IMR-90 (cell line): ENCODE measurements at regions not wholly inside any gene's neighbourhood (a gene's known extent, or its start where the extent isn't known, plus 50 kb on each side); places are given as distances from the start of the nearest gene placed in this dataset.

Source experiments
- ATAC-seq: fragments of 200-7000 bp; cut with Tn5 transposase; 2 replicates; pipeline ENCODE4 v1.9.1; 2020; ENCODE audit warnings: low read depth, mild to moderate bottlenecking, moderate library complexity
- BruUV-seq: library from RNA; stranded (reverse); fragments of 400-500 nt; replicated peaks from 2 replicates; lab custom pipeline; 2021; lab: Mats Ljungman, UMichigan
- CTCF ChIA-PET: fragments of 300-600 bp; formaldehyde crosslinking; extraction: SDS; loops from one replicate; lab custom pipeline; 2021; ENCODE audit warnings: antibody characterized with exemption; lab: Yijun Ruan, JAX
- POLR2A ChIA-PET: fragments of 300-600 bp; sonication (Branson Sonifier 250); formaldehyde crosslinking; loops from one replicate; lab custom pipeline; 2022; ENCODE audit warnings: antibody characterized with exemption; ENCODE audit not compliant: unreplicated experiment; lab: Charles Lee
- DNase-seq: peaks from one replicate; pipeline ENCODE4 v3.0.0; 2013
- H2AFZ ChIP-seq: replicated peaks from 2 replicates; pipeline ENCODE3; 2013; ENCODE audit warnings: low read length, mild to moderate bottlenecking; ENCODE audit not compliant: poor library complexity
- H2AK5ac ChIP-seq: 2 replicates; pipeline ENCODE4 v1.6.1; 2013; ENCODE audit warnings: low read depth, low read length, inconsistent platforms
- H2AK9ac ChIP-seq: replicated peaks from 2 replicates; pipeline ENCODE3; 2013; ENCODE audit warnings: mild to moderate bottlenecking, low read depth, low read length, moderate library complexity; ENCODE audit not compliant: poor library complexity
- H2BK120ac ChIP-seq: 2 replicates; pipeline ENCODE4 v1.6.1; 2013; ENCODE audit warnings: low read depth, low read length, inconsistent platforms
- H2BK15ac ChIP-seq: 3 replicates; pipeline ENCODE4 v1.6.1; 2013; ENCODE audit warnings: low read depth, low read length, inconsistent platforms
- H2BK20ac ChIP-seq: 2 replicates; pipeline ENCODE4 v1.6.1; 2013; ENCODE audit warnings: low read depth, mild to moderate bottlenecking, inconsistent platforms, low read length, moderate library complexity
- H2BK5ac ChIP-seq: 2 replicates; pipeline ENCODE4 v1.6.1; 2013; ENCODE audit warnings: mild to moderate bottlenecking, low read depth, low read length, inconsistent platforms; ENCODE audit not compliant: poor library complexity, severe bottlenecking
- H3K14ac ChIP-seq: replicated peaks from 2 replicates; pipeline ENCODE4 v1.6.1; 2013; ENCODE audit warnings: low read depth, low read length, inconsistent platforms
- H3K18ac ChIP-seq: 2 replicates; pipeline ENCODE4 v1.6.1; 2013; ENCODE audit warnings: low read depth, low read length, control low read depth
- H3K23ac ChIP-seq: 2 replicates; pipeline ENCODE4 v1.6.1; 2013; ENCODE audit warnings: low read depth, low read length, inconsistent platforms
- H3K27ac ChIP-seq: 2 replicates; pipeline ENCODE4 v1.5.1; 2013; ENCODE audit warnings: mild to moderate bottlenecking, control low read depth, low read length; ENCODE audit not compliant: insufficient read depth
- H3K27me3 ChIP-seq: 2 replicates; pipeline ENCODE4 v1.6.1; 2013; ENCODE audit warnings: low read length; ENCODE audit not compliant: control insufficient read depth, insufficient read depth
- H3K36me3 ChIP-seq: 2 replicates; pipeline ENCODE4 v1.6.1; 2013; ENCODE audit warnings: low read length, mixed read lengths; ENCODE audit not compliant: control insufficient read depth, insufficient read depth
- H3K4ac ChIP-seq: 2 replicates; pipeline ENCODE4 v1.6.1; 2013; ENCODE audit warnings: low read depth, low read length, inconsistent platforms
- H3K4me1 ChIP-seq: 2 replicates; pipeline ENCODE4 v1.6.1; 2013; ENCODE audit warnings: low read length, mixed read lengths; ENCODE audit not compliant: control insufficient read depth, insufficient read depth
- H3K4me2 ChIP-seq: 2 replicates; pipeline ENCODE4 v1.6.1; 2013; ENCODE audit warnings: low read depth, mild to moderate bottlenecking, control low read depth, low read length, moderate library complexity
- H3K4me3 ChIP-seq: 2 replicates; pipeline ENCODE4 v1.5.1; 2013; ENCODE audit warnings: low read depth, mild to moderate bottlenecking, control low read depth, low read length, moderate library complexity; ENCODE audit not compliant: insufficient read depth
- H3K56ac ChIP-seq: 2 replicates; pipeline ENCODE4 v1.6.1; 2013; ENCODE audit warnings: low read length, inconsistent platforms; ENCODE audit not compliant: insufficient read depth; ENCODE audit errors: extremely low read depth
- H3K79me1 ChIP-seq, 2 experiments: 2 replicates each; pipeline ENCODE4 v1.6.1; 2013; ENCODE audit warnings: low read length in 2 of 2, inconsistent platforms in 1 of 2, low read depth in 1 of 2
- H3K9ac ChIP-seq: 2 replicates; pipeline ENCODE4 v1.6.1; 2013; ENCODE audit warnings: low read depth, low read length, control low read depth
- H3K9me1 ChIP-seq: 2 replicates; pipeline ENCODE4 v1.6.1; 2013; ENCODE audit warnings: low read length, inconsistent platforms; ENCODE audit not compliant: insufficient read depth
- H3K9me3 ChIP-seq: 2 replicates; pipeline ENCODE4 v1.6.1; 2013; ENCODE audit warnings: low read length; ENCODE audit not compliant: control insufficient read depth, insufficient read depth
- H4K20me1 ChIP-seq: 2 replicates; pipeline ENCODE4 v1.6.1; 2013; ENCODE audit warnings: low read length, inconsistent platforms; ENCODE audit not compliant: insufficient read depth
- H4K5ac ChIP-seq: 2 replicates; pipeline ENCODE4 v1.6.1; 2013; ENCODE audit warnings: mild to moderate bottlenecking, low read depth, low read length, control low read depth
- H4K8ac ChIP-seq, 2 experiments: 2 replicates each; pipeline ENCODE4 v1.6.1; 2013; ENCODE audit warnings: low read depth in 2 of 2, low read length in 2 of 2, control low read depth in 1 of 2, inconsistent platforms in 1 of 2
- H4K91ac ChIP-seq: 2 replicates; pipeline ENCODE4 v1.6.1; 2013; ENCODE audit warnings: low read depth, low read length, inconsistent platforms; ENCODE audit not compliant: insufficient read depth
- CEBPB ChIP-seq: IDR thresholded peaks from 2 replicates; pipeline ENCODE4 v1.6.1; 2012; ENCODE audit warnings: low read depth, low read length, improper control_type of control experiment
- CHD1 ChIP-seq: IDR thresholded peaks from 2 replicates; pipeline ENCODE4 v1.6.1; 2012; ENCODE audit warnings: low read depth, low read length, improper control_type of control experiment
- FOS ChIP-seq: fragments of 150-350 bp; IDR thresholded peaks from 2 replicates; pipeline ENCODE4 v1.6.1; 2016; ENCODE audit warnings: low read depth, low read length
- MAFK ChIP-seq: IDR thresholded peaks from 2 replicates; pipeline ENCODE4 v1.6.1; 2012; ENCODE audit warnings: low read depth, low read length, improper control_type of control experiment
- MAZ ChIP-seq: IDR thresholded peaks from 2 replicates; pipeline ENCODE4 v1.6.1; 2012; ENCODE audit warnings: low read depth, mild to moderate bottlenecking, low read length, improper control_type of control experiment, moderate library complexity, borderline replicate concordance
- MXI1 ChIP-seq: IDR thresholded peaks from 2 replicates; pipeline ENCODE4 v1.6.1; 2012; ENCODE audit warnings: low read depth, mild to moderate bottlenecking, low read length, moderate library complexity, borderline replicate concordance
- NFE2L2 ChIP-seq: fragments of 150-350 bp; IDR thresholded peaks from 2 replicates; pipeline ENCODE4 v1.6.1; 2016; ENCODE audit warnings: low read depth, mild to moderate bottlenecking, low read length
- POLR2A ChIP-seq: IDR thresholded peaks from 2 replicates; pipeline ENCODE4 v1.6.1; 2012; ENCODE audit warnings: mild to moderate bottlenecking, low read depth, low read length
- RAD21 ChIP-seq: IDR thresholded peaks from 2 replicates; pipeline ENCODE4 v1.6.1; 2012; ENCODE audit warnings: low read length, improper control_type of control experiment
- RCOR1 ChIP-seq: IDR thresholded peaks from 2 replicates; pipeline ENCODE4 v1.6.1; 2012; ENCODE audit warnings: mild to moderate bottlenecking, low read length, improper control_type of control experiment; ENCODE audit not compliant: insufficient replicate concordance
- RFX5 ChIP-seq: IDR thresholded peaks from 2 replicates; pipeline ENCODE4 v1.8.0; 2012; ENCODE audit warnings: low read depth, mild to moderate bottlenecking, low read length, moderate library complexity
- SMC3 ChIP-seq: fragments of 150-350 bp; IDR thresholded peaks from 2 replicates; pipeline ENCODE4 v1.6.1; 2016; ENCODE audit warnings: low read depth, mild to moderate bottlenecking, antibody characterized with exemption, low read length, moderate library complexity
- WGBS, 2 experiments: methylation state at CpG; one replicate each; pipeline versions ENCODE4 v1.1.5 to v1.1.7; 2013; ENCODE audit warnings: missing lambda C conversion rate in 2 of 2; ENCODE audit not compliant: insufficient read length in 1 of 2; ENCODE audit errors: extremely low coverage in 2 of 2; 5-methylcytosine and 5-hydroxymethylcytosine counted together
- dilution Hi-C: fragments of 300-500 bp; cut with HindIII; formaldehyde crosslinking; loops from one replicate; pipeline ENCODE4 v1.14.3; 2018; ENCODE audit warnings: low sequenced_read_pairs; ENCODE audit not compliant: unreplicated experiment
- in situ Hi-C: fragments of 300-500 bp; cut with MboI; formaldehyde crosslinking; loops from 3 replicates; pipeline ENCODE4 v1.14.3; 2019; ENCODE audit warnings: low sequenced_read_pairs, inconsistent platforms, mixed read lengths
- intact Hi-C: fragments of 100-400 bp; cut with micrococcal nuclease; formaldehyde crosslinking; loops from 2 replicates; pipeline ENCODE4 v1.10.0; 2022
- TF ChIP-seq, protein P1 (sequence below): fragments of 150-350 bp; IDR thresholded peaks from 2 replicates; pipeline ENCODE4 v1.6.1; 2017; ENCODE audit warnings: mild to moderate bottlenecking, antibody characterized with exemption, low read length, low read depth
- TF ChIP-seq, protein P2 (sequence below): fragments of 150-350 bp; IDR thresholded peaks from 2 replicates; pipeline ENCODE4 v1.6.1; 2016; ENCODE audit warnings: low read depth, mild to moderate bottlenecking, low read length, moderate library complexity, borderline replicate concordance
- TF ChIP-seq, protein P3 (sequence below): conservative IDR thresholded peaks from 2 replicates; pipeline ENCODE4 v1.5.1; 2012; ENCODE audit warnings: mild to moderate bottlenecking, low read depth, low read length, improper control_type of control experiment

DNA sequence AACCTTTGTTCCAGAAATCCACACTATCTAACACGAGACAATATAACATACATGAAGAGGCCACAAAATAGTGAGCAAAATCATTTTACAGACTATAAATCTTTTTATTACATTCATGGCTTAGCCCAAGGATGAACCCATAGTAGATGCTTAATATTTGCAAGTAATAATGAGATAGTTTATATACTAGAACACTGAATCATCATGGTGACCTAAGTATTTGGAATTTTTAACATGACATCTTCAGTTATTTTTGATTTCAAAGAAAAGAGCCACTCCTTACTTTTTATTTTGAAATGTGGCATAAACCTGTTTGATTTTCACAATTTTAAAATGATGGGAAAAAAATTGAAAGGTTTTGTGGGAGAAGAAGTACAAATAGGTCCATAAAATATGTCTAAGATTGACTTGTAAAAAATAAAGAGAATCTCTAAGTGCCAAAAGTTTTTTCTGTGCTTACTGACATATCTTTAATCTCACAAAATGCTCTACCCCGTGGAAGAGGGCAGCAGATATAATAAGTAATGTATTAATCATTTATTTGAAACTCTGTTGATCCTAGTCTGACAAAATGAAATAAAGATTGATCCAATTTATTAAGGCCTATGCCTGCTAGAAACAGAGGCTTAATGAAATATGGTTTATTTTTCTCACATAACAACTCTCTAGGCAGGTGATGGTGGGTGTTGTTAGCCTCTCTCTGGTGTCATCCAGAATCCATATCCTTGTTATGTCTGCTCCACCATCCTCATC is 224.5 kb upstream of the CENPE start:
- no peak overlapping the region for H3K4ac ChIP-seq
- no peak overlapping the region for H2BK20ac ChIP-seq
- H3K27me3 ChIP-seq = no peaks in the 10 kb centered on the region
- no peaks in the 10 kb centered on the region for H3K36me3 ChIP-seq
- ATAC-seq (no peak), DNase-seq (no peak)
- intact Hi-C loops (no loop called here), in situ Hi-C loops (no loop called here), dilution Hi-C loops (no loop called here)
- H2BK5ac ChIP-seq = no peak overlapping the region
- H4K91ac ChIP-seq = no peak overlapping the region
- peaks cover 7% of the 10 kb centered on the region for H3K9me3 ChIP-seq
- POLR2A ChIA-PET = no interaction called here
- H3K9me1 ChIP-seq = no peaks in the 10 kb centered on the region
- CTCF ChIA-PET = no interaction called here
- no CpG with 5 or more reads among the region's 2 CpGs for WGBS, 2 experiments
- H3K23ac ChIP-seq = no peak overlapping the region
- H2BK15ac ChIP-seq = no peak overlapping the region
- H3K4me3 ChIP-seq = no peak overlapping the region
- H3K14ac ChIP-seq = no peak overlapping the region
- no peaks in the 10 kb centered on the region for H3K79me1 ChIP-seq
- no TSS peak for BruUV-seq
- H2AFZ ChIP-seq = no peak overlapping the region
- no peak overlapping the region for H3K4me2 ChIP-seq
- no peak overlapping the region for H2BK120ac ChIP-seq
- H4K5ac ChIP-seq = no peak overlapping the region
- no peak overlapping the region for H3K27ac ChIP-seq
- no peak overlapping the region for H3K18ac ChIP-seq
- no peaks in the 10 kb centered on the region for H3K4me1 ChIP-seq
- H4K20me1 ChIP-seq = no peaks in the 10 kb centered on the region
- no peak overlapping the region for H2AK9ac ChIP-seq
- no peak overlapping the region for H4K8ac ChIP-seq
- no peak overlapping the region for H2AK5ac ChIP-seq
- H3K9ac ChIP-seq = no peak overlapping the region
- TF ChIP-seq RAD21 (no peak), POLR2A (no peak), RCOR1 (no peak), CEBPB (no peak), CHD1 (no peak), RFX5 (no peak), MAFK (no peak), SMC3 (no peak), FOS (no peak), MXI1 (no peak), MAZ (no peak), NFE2L2 (no peak)
- TF ChIP-seq, protein P1, sequence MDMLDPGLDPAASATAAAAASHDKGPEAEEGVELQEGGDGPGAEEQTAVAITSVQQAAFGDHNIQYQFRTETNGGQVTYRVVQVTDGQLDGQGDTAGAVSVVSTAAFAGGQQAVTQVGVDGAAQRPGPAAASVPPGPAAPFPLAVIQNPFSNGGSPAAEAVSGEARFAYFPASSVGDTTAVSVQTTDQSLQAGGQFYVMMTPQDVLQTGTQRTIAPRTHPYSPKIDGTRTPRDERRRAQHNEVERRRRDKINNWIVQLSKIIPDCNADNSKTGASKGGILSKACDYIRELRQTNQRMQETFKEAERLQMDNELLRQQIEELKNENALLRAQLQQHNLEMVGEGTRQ = no peak
- TF ChIP-seq, protein P2, sequence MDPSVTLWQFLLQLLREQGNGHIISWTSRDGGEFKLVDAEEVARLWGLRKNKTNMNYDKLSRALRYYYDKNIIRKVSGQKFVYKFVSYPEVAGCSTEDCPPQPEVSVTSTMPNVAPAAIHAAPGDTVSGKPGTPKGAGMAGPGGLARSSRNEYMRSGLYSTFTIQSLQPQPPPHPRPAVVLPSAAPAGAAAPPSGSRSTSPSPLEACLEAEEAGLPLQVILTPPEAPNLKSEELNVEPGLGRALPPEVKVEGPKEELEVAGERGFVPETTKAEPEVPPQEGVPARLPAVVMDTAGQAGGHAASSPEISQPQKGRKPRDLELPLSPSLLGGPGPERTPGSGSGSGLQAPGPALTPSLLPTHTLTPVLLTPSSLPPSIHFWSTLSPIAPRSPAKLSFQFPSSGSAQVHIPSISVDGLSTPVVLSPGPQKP = no peak
- TF ChIP-seq, protein P3, sequence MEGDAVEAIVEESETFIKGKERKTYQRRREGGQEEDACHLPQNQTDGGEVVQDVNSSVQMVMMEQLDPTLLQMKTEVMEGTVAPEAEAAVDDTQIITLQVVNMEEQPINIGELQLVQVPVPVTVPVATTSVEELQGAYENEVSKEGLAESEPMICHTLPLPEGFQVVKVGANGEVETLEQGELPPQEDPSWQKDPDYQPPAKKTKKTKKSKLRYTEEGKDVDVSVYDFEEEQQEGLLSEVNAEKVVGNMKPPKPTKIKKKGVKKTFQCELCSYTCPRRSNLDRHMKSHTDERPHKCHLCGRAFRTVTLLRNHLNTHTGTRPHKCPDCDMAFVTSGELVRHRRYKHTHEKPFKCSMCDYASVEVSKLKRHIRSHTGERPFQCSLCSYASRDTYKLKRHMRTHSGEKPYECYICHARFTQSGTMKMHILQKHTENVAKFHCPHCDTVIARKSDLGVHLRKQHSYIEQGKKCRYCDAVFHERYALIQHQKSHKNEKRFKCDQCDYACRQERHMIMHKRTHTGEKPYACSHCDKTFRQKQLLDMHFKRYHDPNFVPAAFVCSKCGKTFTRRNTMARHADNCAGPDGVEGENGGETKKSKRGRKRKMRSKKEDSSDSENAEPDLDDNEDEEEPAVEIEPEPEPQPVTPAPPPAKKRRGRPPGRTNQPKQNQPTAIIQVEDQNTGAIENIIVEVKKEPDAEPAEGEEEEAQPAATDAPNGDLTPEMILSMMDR = no peak
- H3K56ac ChIP-seq = no peak overlapping the region
